NCI-H146 treated with DMSO at 0.1 percent for 48 hours (cell line): ENCODE measurements at regions not wholly inside any gene's neighbourhood (a gene's known extent, or its start where the extent isn't known, plus 50 kb on each side); places are given as distances from the start of the nearest gene placed in this dataset.
A peak's percentile ranks its signal among the peaks of the same experiment; 100 is the strongest.
"Not testable (repeated sequence)": the region's sequence is repeated elsewhere in the genome, so short reads cannot be mapped to it uniquely, and the experiment has no call there.

Experiments
- DNase-seq: peaks from one replicate; lab custom pipeline; 2025; ENCODE audit not compliant: unreplicated experiment; lab: John Stamatoyannopoulos, UW

DNA sequence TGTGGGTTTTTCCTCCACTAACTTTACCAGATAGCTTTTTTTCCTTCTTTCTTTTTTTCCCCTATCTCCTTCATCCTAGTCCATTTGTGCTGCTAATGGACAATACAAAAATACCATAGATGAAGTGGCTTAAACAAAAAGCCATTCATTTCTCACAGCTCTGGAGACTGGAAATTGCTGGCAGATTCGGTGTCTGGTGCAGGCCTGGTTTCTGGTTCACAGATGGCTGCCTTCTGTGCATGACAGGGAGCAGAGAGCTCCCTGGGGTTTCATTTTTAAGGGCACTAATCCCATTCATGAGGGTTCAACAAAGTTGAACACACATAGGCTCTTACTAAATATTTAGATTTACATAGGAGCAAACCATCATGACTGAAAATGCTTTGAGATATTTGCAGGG is 467.4 kb downstream of the TYW1 start:
- no peak for DNase-seq

DNA sequence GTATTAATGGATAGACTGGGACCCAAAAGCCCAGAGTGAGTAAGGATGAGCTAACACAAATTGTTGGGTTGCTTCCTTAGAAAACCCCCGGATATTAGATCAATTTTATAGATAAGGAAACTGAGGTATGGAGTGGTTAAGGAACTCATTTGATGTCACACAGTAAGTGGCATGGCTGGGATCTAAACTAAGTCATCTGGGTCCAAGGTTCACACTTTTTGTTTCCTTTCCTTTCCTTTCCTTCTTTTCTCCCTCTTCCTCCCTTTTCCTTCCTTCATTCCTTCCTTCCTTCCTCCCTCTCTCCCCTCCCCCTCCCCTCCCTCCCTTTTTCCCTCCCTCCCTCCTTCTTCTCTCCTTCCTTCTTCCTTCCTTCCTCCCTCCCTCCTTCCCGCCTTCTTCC is 469.5 kb downstream of the TYW1 start:
- DNase-seq = no peak

DNA sequence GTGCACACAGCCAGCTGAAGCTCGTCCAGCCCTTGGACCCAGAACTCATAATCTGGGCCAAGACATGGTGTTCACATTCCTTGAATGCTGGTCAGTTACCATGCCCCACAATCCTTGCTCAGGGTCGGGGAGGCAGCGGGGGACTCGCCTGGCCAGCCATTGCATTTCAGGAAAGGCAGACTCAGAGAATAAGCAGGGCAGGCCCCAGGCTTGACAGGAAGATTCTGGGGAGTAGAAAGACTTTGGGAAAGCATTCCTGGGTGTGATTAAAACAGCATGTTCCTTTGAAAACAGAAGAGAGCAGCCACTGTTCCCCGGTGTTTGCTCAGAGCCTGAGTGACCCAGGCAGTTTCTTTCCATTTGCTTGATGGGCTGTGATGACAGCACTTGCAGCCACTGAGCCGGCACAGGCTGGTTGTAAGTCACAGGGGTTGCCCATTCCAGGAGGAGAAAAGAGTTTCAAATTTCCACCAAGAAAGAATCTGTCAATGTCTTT is 473.7 kb downstream of the TYW1 start:
- DNase-seq = no peak

DNA sequence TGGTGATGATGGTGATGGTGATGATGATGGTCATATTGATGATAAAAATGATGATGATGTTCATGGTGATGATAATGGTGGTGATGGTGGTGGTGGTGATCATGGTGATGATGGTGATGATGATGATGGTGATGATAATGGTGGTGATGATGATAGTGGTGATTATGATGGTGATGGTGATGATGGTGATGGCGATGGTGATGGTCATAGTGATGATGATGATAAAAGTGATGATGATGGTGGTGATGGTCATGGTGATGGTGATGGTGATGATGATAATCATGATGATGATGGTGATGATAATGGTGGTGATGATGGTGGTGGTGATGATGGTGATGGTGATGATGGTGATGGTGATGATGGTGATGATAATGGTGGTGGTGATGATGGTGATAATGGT is 478.7 kb downstream of the TYW1 start:
- DNase-seq = no peak

DNA sequence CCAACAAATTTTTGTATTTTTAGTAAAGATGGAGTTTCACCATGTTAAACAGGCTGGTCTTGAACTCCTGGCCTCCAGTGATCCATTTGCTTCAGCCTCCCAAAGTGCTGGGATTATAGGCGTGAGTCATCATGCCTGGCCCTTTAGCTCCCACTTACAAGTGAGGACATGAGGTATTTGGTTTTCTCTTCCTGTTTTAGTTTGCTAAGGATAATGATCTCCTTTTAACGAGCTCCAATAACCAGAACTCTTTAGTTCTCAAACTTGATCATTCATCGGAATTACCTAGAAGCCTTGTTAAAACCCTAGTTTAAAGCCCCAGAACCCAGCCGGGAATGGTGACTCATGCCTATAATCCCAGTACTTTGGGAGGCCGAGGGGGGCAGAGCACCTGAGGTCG is 481.4 kb downstream of the TYW1 start:
- DNase-seq = no peak

DNA sequence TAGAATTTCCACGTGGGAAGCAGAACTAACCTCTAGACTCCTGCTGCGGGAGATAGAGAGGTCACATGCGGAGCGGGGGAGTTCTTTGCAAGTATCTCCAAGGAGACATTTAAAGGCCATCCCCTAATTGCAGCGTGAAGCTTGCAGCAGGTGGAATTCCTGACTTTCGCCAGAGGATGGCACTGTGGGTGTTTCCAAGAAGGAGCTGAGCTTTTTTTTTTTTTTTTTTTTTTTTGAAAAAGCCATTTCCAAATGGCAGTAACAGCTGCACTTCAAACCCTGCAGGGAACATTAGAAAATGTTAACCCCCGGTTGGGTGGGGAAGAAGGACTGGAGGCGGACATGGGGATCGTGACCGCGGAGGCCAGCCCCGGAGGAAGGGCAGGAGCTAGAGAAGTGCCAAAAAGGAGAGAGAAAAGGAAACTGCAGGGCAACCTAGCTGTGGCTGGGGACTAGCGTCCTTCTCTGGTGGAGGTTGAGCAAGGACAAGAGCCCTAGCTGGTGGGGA is 487.7 kb downstream of the TYW1 start:
- DNase-seq = peak; percentile 46

DNA sequence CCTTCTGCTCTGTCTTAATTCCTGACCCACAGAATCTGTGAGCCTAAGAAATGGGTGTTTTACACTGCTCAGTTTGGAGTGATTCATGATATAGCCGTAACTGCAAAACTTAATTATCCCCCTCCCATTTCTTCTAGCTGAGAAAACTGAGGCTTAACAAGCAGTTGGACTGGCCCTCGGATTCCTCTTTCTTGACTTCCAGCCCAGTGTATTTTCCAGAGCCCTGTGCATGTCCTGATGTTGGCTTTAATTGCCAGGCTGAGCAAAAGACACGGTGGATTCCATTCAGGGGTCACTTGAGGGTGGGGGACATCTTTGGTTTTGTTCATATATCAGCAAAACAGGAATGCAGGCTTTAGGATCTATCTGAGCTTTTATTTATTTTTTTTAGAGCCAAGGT is 489.8 kb downstream of the TYW1 start:
- DNase-seq = no peak

DNA sequence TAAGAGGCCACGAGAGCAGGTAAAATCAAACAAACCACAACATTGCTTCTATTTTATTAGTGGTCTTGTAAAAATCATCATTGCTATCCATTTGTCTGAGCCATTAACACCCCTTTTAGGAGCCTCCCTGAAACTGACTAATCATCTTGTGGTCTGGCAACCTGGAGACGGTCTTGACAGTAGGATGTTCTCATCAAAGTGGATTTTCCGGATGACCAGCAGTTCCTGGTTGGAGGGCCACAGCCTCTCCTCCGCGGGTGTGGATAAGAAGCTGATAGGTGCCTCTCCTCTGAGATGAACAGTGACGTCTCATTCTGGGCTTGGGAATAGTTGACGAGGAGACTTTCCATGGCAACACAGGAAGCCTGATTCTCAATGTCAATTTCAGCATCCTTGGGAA is 490.7 kb downstream of the TYW1 start:
- peak; percentile 5 for DNase-seq

DNA sequence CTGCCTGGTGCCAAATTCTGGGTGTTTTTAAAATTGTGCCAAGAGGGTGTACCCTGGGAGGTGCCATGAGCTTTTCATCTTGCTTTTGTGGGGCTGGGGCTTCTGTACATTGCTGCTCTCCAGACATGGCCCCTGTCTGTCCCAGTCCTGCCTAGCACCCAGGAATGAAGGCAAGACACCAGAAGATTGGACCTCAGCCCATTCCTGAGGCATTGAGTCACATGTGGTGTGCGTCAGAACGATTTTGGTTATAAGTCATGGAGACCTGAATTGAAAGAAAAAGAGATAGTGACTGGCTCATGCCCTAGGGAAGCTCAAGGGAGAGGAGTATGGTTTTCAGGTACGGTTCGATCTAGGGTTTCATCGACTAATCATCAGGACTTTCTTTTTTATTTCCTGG is 493.2 kb downstream of the TYW1 start:
- DNase-seq = no peak

DNA sequence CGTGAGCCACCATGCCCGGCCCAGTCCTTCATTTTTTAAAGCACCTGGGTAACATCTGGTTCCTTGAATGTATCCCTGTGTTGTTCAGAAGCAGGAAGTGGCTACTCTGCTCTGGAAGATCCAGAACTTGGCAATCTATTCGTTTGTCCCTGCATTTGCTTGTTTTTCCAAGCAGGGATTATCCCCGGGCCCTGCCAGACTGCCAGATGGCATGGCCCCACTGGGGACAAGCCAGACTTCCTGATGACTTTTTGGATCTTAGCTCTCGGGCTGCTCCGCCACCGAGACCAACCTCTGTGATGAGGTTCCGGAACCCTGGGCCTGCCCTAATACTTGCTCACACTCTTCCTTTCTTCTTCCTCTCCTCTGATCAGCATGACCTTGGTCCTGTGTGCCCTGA is 496.7 kb downstream of the TYW1 start:
- no peak for DNase-seq

DNA sequence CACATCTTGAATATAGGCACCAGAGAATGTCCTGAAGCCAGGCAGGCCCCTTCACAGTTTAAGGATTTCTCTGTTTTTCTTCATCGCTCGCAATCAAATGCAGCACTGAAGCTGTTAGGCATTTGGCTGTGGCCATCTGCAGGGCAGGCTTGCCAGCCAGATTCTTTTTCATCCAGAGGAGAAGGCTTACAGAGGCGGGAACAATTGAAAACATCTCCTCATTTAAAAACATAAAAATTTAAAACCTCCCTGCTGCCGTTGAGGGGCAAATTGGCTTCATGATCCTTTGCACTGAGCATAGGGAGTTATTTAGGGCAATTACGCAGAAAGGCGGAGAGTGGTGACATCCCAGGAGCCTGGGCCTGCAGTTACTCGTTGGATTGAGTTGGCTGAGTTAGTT is 500.0 kb downstream of the TYW1 start:
- DNase-seq = no peak

DNA sequence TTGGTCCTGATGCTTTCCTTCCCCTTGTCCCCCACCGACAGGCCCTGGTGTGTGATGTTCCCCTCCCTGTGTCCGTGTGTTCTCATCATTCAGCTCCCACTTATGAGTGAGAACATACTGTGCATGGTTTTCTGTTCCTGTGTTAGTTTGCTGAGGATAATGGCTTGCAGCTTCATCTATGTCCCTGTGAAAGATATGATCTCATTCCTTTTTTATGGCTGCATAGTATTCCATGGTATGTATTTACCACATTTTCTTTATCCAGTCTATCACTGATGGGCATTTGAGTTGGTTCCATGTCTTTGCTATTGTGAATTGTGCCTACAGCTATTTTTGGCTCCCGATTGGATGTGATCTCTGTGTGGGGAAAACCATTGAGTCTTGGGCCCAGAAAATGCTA is 501.3 kb downstream of the TYW1 start:
- not testable (repeated sequence) for DNase-seq

DNA sequence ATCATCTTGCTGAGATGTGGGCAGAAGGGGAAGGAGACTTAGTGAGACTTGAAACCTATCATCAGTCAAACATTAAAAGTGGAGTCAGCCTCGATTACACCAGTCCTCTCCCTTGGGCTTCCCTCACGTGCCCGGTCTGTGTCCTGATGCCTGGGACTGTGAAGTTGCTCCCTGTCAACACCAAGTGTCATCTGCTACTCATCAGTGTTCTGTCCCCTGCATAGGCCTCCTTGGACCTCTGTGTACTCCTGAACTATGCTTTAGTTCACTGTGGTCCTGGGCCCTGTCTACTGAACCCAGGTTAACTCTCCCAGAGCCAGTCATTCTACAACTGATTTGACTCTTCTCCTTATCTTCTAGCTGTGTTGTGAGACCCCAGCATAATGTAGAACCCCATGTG is 506.3 kb downstream of the TYW1 start:
- DNase-seq = no peak

DNA sequence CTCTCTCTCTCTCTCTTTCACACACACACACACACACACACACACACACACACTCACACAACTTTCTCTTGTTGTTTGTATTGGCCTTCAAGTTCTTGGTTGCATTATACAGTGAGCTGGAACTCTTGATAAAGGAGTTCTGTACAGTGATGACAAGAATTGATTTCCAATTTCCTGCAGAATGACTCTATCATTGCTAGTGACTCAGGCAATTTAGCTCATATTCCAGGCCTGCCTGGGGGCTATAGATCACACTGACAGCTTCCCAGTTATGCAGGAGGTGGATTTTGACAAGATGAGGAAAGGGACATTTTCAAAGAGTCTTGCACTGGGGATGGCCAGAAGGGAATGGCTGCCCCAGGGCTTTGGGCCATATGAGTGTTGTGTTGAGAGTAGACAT is 508.8 kb downstream of the TYW1 start:
- DNase-seq = no peak

DNA sequence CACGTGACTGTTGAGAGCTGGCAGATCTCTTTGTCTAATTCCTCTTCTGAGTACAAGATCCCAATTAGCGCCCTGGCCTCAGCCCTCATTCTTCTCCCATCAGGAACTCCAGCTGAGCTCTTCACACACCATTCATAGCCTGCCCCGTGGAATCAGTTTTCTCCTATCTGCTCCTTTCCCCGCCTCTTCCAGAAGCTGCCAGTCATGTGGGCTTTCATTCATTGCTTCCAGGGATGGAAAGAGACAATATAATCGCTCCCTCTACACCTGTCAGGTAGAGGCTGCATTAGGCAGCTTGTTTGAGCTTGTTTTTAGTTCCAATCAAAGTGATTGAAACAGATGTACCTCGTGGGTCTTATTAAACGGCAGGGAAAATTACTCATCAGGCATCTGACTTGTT is 515.8 kb downstream of the TYW1 start:
- DNase-seq = no peak

DNA sequence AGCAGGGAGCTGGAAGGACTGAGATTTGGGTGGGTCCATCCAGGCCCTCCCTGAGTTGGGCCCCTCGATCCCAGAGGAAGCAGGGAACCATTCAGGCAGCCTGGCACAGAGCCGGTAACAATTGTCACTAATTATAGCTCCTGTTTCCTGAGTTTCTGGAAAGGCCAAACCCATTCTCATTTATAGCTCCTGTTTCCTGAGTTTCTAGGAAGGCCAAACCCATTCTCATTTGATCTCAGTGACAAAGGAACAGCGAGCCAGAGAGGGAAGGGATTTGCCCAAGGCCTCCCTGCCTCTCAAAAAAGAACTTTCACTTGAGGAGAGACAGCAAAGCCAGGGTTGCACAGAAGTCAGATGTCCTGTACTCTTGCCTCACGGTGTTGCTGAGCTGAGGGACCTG is 521.9 kb downstream of the TYW1 start:
- no peak for DNase-seq

DNA sequence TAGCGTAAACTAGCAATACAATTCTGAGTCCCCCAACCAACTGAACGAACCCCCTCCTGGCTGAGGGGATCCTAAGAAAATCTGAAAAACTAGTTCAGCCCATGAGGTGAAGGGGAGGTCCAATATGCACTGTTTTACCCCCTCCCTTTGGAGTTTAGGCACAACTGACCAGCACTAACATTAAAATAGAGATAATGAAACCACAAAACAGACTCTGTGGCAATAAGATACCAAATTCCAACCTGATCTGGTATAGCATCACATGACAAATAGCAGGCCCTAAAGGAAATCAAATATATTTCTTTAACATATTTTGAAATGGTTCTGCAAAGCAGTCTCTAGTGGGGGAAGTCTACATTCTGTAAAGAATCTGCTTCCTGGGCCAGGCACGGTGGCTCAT is 522.5 kb downstream of the TYW1 start:
- DNase-seq = no peak

DNA sequence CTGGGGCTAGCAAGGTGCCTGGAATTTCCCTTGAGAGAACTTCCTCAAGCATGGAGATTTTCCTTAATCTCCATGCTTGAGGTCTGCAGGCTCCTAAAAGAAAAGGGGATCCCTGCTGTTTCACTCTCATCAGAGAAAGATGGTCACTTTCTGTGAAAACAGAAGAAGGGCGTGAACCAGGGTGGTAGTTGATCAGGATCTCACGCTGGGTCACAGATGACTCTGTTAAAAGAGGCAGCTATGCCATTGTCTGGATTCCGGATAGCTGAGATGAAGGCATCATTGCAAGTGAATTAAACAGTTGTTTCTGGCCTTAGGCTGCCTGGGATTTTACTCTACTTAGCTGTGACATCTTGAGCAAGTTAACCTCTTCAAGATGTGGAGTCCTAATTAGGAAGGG is 525.9 kb downstream of the TYW1 start:
- DNase-seq = no peak

DNA sequence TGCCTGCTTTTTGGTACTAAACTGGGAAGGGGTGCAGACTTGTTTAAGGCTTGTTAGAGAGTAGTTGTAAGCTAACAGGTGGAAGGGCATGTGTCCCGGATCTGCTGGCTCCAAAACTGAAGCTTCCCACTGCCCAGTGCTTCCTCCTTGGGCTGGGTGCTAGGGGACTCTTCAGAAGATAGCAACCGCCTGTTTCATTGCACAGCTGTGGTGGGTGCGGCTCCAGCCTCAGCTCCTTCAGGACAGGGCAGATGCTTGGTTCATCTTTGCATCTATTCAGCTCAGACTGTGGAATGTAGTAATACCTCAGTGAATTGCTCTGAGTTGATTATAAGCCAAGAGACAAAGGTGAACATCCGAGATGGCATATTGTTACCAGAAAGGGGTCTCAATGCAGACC is 527.1 kb downstream of the TYW1 start:
- DNase-seq = no peak

DNA sequence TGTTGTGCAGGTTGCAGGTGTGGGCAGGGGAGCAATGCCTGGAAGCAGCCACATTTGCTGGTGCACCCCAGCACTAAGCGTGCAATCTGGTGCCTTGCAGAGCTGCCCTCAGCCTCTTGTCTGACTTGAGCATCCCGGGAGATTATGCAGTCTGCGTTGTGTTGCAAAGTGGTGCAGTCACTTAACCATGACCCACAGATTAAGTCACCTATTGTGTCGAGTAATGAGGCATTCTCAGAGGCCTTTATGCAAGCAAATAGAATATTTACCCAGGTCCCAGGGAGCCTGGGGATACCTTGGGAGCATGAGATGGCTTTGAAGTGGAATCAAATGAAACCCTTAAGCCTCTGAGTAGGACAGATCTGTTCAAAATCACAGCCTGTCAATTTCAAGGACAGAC is 529.0 kb downstream of the TYW1 start:
- no peak for DNase-seq

DNA sequence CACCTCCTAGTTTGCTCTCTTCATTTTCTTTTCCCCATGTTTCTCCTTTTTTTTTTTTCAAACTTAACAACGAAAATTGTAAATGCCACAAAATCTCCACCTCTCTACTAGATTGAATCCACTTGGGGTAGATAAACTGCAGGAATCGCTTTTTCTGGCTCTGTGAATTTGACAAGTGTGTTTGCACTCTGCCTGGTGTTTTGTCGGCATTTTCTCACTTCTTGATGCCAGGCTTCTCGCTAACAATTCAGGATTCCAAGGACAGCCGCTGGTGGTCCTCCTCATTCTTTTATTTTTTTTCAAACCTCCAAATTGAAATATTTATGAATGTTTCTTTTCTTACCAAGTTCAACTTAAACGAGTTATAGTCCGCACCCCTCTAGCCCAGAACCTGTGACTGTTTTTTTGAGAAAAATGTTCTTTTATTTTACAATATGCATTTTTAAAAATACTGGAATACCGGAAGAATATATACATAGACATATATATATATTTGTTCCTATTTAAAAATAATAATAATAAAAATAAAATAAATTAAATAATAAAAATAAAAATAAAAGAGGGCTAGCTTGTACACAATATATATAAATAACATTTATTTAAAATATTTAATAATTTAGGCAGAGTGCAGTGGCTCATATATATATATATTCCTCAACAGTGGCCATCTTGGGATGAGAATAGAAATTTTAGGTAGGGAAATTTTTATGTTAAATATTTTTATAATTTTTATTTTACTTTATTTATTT is 538.8 kb downstream of the TYW1 start:
- DNase-seq = no peak

DNA sequence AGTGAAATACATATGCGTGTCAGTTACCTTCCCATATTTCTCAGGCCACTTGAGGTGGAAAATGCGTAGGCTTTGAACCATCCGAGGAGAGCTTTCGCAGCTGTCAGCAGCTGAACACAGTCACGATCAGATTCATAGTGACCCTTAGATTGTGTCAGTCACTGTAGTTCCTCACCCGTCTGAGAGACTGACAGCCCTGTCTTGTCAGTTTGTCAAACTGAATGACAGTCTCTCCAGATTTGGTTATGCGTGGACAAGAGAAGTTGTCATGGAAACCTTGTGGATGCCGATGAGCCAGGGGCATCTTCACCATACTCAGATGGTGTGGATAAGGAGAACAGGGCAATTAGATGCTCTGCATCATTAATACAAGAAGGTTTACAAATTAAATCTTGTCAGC is 546.3 kb downstream of the TYW1 start:
- no peak for DNase-seq
